HEK293 (cell line): ENCODE measurements at regions not wholly inside any gene's neighbourhood (a gene's known extent, or its start where the extent isn't known, plus 50 kb on each side); places are given as distances from the start of the nearest gene placed in this dataset.

Experiments
- ATF2 ChIP-seq: fragments of 450-650 bp; formaldehyde crosslinking; IDR thresholded peaks from 2 replicates; pipeline ENCODE4 v1.5.1; 2016; ENCODE audit warnings: missing biosample characterization, missing genetic modification characterization, low read depth
- ZNF530 ChIP-seq: fragments of 450-650 bp; formaldehyde crosslinking; IDR thresholded peaks from 2 replicates; pipeline ENCODE4 v1.5.1; 2016; ENCODE audit warnings: low read depth, missing biosample characterization, missing genetic modification characterization
- ZNF580 ChIP-seq: fragments of 450-650 bp; formaldehyde crosslinking; IDR thresholded peaks from 2 replicates; pipeline ENCODE4 v1.5.1; 2016; ENCODE audit warnings: missing biosample characterization, missing genetic modification characterization

- TF ChIP-seq ZNF580 (tag by site-specific recombination) = no peak
- TF ChIP-seq ZNF530 (tag by site-specific recombination) = no peak
- TF ChIP-seq ATF2 = no peak
These were observed 156.8 kb upstream of the CDH13 start for GRCh38 chr16:82470016-82470415.
